ENCODE measurements at regions not wholly inside any gene's neighbourhood (a gene's known extent, or its start where the extent isn't known, plus 50 kb on each side); places are given as distances from the start of the nearest gene placed in this dataset.
"Not testable (repeated sequence)": the region's sequence is repeated elsewhere in the genome, so short reads cannot be mapped to it uniquely, and the experiment has no call there.

DNA sequence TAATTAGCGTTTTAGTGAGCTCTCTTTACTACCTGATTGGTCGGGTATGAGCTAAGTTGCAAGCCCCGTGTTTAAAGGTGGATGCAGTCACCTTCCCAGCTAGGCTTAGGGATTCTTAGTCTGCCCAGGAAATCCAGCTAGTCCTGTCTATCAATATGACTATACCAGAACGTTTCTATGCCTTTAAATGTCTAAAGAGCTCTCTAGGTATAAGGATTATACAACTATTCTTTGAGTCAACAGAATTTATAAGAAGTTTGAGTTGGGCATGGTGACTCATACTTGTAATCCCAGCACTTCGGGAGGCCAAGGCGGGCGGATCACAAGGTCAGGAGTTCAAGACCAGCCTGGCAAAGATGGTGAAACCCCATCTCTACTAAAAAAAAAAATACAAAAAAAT is 74.7 kb downstream of the OTUD1 start:
- TF ChIP-seq POLR2A, CTCF (IDR thresholded peaks at IDR 0.05): not testable (repeated sequence)
